Right lung (tissue), 2 donors: ENCODE measurements at regions not wholly inside any gene's neighbourhood (a gene's known extent, or its start where the extent isn't known, plus 50 kb on each side); places are given as distances from the start of the nearest gene placed in this dataset.
A peak's percentile ranks its signal among the peaks of the same experiment; 100 is the strongest.
"Not testable (repeated sequence)": the region's sequence is repeated elsewhere in the genome, so short reads cannot be mapped to it uniquely, and the experiment has no call there.

Experiments used
- DNase-seq, 2 donors: peaks; one replicate each; pipeline ENCODE4 v3.0.0-alpha.2; 2013

- DNase-seq = no peak
These were observed 295.6 kb downstream of the PTPRC start for GRCh38 chr1:198934426-198934825.

DNA sequence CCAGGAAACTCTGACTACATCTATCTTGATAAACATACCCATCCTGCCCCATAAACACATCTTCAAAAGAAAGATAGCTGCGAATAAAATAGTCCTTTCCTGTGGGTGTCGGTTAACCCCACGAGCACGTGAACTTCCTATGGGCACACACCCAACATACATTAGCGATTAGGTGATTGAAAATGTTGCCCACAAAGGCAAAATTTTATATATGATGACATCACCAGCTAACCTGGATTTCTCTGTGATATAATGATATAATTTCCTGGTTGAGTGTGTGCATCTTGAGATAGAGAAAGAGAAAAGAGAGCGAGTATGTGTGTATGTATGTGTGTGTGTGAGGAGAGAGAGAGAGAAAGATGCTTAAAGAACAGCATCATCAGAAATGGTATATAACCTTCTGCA, 296.1 kb downstream of the PTPRC start:
- DNase-seq = peak; percentile 50 to 57

- peak; percentile 86 to 88 for DNase-seq
These were observed 296.6 kb downstream of the PTPRC start for GRCh38 chr1:198935306-198935921.

DNA sequence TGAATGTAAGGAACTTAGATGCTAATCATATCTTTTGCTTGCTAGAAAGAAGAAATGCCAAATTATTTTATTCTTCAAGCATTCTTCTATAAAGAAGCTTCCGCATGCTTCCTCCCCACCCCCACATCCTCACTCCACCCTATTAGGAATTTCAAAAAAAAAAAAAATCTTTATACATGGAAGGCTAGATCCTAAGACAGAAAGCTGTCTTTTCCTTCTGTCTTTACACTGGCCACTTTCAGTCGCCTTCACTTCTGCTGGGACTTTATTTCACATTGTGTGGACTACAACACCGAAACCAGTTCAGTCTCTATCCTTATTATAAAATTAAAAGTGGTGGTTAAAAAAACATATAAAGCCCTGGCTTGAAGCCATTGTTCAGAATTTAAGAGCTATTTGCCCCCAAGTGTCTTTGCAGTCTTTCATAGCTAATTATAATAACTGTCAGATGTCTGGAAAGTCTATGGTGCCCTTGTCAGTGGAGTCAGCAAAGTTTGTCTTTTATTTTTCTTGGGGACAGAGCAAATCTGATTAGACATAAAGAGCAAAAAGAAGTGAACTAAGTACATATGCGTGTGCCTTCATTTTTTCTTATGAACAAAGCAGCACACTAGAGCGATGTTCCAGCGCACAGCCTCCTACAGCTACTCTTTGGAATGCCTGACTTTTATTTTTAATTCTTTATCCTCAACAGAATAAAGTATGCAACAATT, 297.7 kb downstream of the PTPRC start:
- DNase-seq = peak; percentile 51 to 55

DNA sequence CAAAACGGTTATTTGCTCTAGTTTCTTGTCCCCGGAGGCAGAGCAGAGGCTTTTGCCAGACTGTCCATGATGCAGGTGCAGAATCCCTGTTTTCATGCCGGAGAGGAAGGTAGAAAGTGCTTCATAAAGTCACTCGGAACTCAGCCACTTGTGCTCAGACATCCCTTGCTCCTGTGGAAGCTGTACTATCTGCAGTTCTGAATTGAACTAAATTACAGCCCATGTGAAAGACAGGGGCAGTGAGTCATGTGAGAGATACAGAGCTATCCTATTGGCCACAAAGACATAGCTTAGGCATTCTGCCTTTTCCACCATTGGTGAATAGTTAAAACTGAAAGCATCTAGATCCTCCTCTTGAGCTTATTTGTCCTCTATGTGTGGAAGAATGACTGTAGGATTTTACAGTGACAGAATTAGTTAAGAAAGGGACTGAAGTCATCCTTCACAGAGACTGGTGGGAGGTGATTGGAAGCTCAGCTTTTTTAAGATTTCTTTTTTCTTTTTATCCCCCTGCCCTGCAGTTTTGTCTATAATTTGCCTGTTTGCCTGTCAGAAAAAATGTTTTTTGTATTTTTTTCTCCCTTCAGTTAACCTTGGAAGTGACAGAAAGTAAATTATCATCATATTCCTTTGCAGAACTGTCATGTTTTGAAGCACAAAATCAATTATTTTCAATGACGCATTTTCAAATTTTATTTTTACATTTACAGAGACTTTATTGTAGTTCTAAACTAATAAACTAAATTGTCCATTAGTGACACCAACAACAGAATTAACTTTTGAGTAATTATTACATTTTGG, 298.6 kb downstream of the PTPRC start:
- peak; percentile 80 to 84 for DNase-seq

GRCh38 chr1:198939286-198939685, 300.4 kb downstream of the PTPRC start:
- DNase-seq = no peak

- no peak for DNase-seq
These were observed 301.1 kb downstream of the PTPRC start for GRCh38 chr1:198939956-198940355.

GRCh38 chr1:198942466-198942865, 303.6 kb downstream of the PTPRC start:
- DNase-seq = no peak

GRCh38 chr1:198943484-198944187, 304.8 kb downstream of the PTPRC start:
- DNase-seq = no peak

- DNase-seq = no peak
These were observed 308.6 kb downstream of the PTPRC start for GRCh38 chr1:198947456-198947855.

DNA sequence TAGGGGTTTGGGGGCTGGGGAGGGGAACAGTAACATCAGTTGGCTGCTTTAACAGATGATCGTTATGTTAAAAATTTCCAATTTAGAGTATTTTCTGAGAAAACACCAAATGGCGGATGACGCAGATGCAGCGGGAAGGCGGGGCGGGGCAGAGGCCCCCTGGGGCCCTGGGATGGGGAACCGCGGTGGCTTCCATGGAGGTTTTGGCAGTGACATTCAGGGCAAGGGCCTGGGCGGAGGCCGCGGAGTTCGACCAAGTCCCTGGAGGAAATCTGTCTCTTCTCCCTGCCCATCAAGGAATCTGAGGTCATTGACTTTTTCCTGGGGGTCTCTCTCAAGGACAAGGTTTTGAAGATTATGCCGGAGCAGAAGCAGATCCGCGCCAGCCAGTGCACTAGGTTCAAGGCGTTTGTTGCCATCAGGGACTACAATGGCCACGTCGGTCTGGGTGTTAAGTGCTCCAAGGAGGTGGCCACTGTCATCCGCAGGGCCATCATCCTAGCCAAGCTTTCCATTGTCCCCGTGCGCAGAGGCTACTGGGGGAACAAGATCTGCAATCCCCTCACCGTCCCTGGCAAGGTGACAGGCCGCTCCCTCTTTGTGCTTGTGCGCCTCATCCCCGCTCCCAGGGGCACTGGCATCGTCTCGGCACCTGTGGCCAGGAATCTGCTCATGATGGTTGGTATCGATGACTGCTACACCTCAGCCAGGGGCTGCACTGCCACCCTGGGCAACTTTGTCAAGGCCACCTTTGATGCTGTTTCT, 310.2 kb downstream of the PTPRC start:
- DNase-seq = no peak

GRCh38 chr1:198950036-198950435, 311.2 kb downstream of the PTPRC start:
- no peak for DNase-seq

DNA sequence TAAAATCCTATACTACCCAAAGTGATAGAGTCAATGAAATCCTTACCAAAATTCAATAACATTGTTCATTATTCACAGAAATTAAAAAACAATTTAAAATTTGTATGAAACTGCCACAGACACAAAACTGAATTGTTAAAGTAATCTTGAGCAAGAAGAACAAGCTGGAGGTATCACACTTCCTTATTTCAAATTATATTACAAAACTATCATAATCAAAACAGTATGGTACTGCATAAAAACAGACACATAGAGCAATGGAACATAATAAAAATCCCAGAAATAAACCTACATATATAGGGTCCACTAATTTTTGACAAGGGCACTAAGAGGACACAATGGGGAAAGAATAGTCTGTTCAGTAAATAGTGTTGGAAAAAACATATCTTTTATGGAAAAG, 316.2 kb downstream of the PTPRC start:
- no peak for DNase-seq

DNA sequence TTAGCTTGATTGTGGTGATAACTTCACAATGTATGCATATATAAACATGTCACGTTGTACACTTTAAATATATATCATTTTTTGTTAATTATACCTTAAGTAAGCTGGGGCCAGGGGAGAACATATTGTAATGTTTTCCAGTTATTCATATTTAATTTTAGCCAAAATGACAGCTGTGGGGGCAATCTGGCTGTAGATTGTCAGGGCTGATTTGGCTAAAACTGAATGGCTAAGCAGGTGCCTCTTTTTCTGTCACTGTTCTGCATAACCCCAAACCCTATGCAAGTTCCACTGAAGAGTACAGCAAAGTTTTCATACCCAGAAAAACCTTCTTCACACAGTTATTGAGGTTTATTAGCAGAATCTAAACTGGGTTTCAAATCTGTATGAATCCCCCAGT, 318.2 kb downstream of the PTPRC start:
- DNase-seq = no peak

DNA sequence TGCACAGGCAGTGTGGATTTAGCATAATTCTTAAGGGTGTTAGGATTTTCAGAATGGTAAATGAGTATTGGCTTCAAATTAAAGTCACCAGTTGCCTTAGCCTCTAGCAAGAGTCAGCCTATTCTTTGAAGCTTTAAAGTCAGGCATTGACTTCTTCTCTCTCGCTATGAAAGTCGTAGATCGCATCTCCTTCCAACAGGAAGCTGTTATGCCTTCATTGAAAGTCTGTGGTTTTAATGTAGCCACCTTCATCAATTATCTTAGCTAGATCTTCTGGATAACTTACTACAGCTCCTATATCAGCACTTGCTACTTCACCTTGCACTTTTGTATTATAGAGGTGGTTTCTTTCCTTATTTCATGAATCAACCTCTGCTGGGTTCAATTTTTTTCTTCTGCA, 320.2 kb downstream of the PTPRC start:
- no peak for DNase-seq

GRCh38 chr1:198959676-198960075, 320.8 kb downstream of the PTPRC start:
- no peak for DNase-seq

- not testable (repeated sequence) for DNase-seq
These were observed 325.0 kb downstream of the PTPRC start for GRCh38 chr1:198963796-198964195.

DNA sequence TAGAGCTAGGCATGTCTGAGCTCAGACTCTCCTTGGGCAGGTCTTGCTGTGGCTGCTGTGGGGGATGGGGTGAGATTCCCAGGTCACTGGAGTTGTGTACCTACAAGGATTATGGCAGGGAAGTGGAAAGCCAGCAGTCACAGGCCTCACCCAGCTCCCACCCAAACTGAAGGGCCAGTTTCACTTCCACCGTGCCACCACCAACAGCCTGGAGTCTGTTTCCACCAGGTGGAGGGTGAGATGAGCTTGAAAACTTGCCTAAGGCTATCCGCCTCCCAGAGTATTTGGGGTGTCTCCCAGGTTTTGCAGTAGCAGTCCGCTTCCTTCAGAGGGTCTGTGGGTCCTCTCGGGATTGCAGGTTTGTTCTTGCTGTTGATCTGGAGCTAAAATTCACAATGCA, 327.7 kb downstream of the PTPRC start:
- DNase-seq = no peak

DNA sequence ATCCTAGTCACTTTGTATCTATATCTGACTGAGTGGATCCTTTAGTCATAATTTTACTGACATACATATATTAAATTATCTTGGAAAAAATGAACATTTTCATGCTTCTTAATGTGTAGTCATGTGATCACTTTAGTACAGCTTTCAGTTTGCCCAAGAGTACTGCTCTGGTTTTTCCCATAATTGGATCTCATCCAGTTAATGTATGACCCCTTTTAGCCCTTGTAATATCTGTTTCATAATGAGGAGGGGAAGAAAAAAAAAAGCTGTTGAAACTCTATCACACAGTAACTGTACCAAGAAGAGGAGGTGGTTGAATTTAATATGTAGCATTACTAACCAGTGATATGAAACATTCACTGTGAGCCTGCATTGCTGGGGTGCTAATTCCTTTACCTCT, 328.7 kb downstream of the PTPRC start:
- peak; percentile 62 to 72 for DNase-seq

GRCh38 chr1:198968866-198969265, 330.0 kb downstream of the PTPRC start:
- no peak for DNase-seq

DNA sequence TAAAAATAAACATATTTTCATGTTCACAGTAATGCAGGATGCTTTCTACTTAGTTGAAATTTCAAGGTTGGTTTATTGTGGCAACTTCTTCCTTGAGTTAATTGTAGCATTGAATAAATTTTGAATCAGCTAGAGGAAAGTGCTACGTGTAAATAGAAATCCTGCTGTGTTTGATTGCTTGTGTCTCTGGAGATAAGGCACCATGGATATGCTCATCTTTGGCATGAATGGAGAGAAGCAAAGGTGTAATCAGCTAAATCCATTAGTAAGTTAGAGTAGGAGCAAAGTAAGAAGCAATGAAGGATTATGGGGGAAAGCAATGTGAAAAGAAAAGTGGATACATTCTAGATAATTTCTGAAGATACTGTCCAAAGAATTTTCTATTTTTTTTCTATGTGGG, 331.1 kb downstream of the PTPRC start:
- no peak for DNase-seq

- DNase-seq = no peak
These were observed 332.1 kb downstream of the PTPRC start for GRCh38 chr1:198970916-198971315.
